ENCODE measurements at regions not wholly inside any gene's neighbourhood (a gene's known extent, or its start where the extent isn't known, plus 50 kb on each side); places are given as distances from the start of the nearest gene placed in this dataset.

GRCh38 chr12:5248999-5249526, 182.8 kb upstream of the NTF3 start:
- TF ChIP-seq RFX5 (IDR thresholded peaks at IDR 0.05; ENCODE audit: low read depth, low read length) (no peak), ZBED1 (IDR thresholded peaks at IDR 0.05; ENCODE audit: borderline replicate concordance) (no peak), EED (IDR thresholded peaks at IDR 0.05; ENCODE audit: low read depth) (no peak), E2F8 (IDR thresholded peaks at IDR 0.05; ENCODE audit: low read depth, partially characterized antibody) (no peak), RELA (IDR thresholded peaks at IDR 0.05; ENCODE audit: borderline replicate concordance, partially characterized antibody) (no peak), SREBF2 (IDR thresholded peaks at IDR 0.05; ENCODE audit: low read length) (no peak)
- FAIRE-seq: no peak

More at GRCh38 chr12:5248999-5249526, 182.8 kb upstream of the NTF3 start:
- ChIA-PET SMC1A (ENCODE audit: uncharacterized antibody, unreplicated experiment) (no interaction called here), POLR2A (no interaction called here), CTCF (no interaction called here), RAD21 (ENCODE audit: unreplicated experiment) (no interaction called here)
- no peak overlapping the region for H3K4me3 ChIP-seq
- DNase-seq (ENCODE audit: low read depth, low spot score): no peak
- H3K4me2 ChIP-seq (ENCODE audit: control insufficient read depth, insufficient read depth): no peak overlapping the region
- no peaks in the 10 kb centered on the region for H3K9me3 ChIP-seq (replicated peaks; ENCODE audit: control insufficient read depth, insufficient read depth, low read length)
- H3K79me2 ChIP-seq (ENCODE audit: control insufficient read depth, insufficient read depth, low read length): no peaks in the 10 kb centered on the region
- H4K20me1 ChIP-seq (ENCODE audit: control insufficient read depth, insufficient read depth): no peaks in the 10 kb centered on the region
- no peaks in the 10 kb centered on the region for H3K4me1 ChIP-seq (ENCODE audit: control insufficient read depth, insufficient read depth, low read length)
- no peak overlapping the region for H2AFZ ChIP-seq (ENCODE audit: control insufficient read depth, low read depth, low read length)
- intact Hi-C loops (cut with micrococcal nuclease; ENCODE audit: unreplicated experiment) (no loop called here), in situ Hi-C loops (cut with MboI) (no loop called here)
- H3K27ac ChIP-seq (ENCODE audit: control insufficient read depth, insufficient read depth): no peak overlapping the region
- 45% methylated on average over 8 of the region's 8 CpGs for WGBS (ENCODE audit: insufficient coverage, insufficient replicate concordance, low lambda C conversion rate, missing lambda C conversion rate)
- H3K36me3 ChIP-seq (ENCODE audit: control insufficient read depth in 2 of 2, insufficient read depth in 2 of 2, low read length in 1 of 2): no peaks in the 10 kb centered on the region
- H3K27me3 ChIP-seq (replicated peaks in 1 of 2; ENCODE audit: control insufficient read depth in 2 of 2, insufficient read depth in 2 of 2, low read length in 1 of 2): no peaks in the 10 kb centered on the region; a peak in 2 of 4 replicates
- H3K9ac ChIP-seq (ENCODE audit: control insufficient read depth, insufficient read depth, low read length): no peak overlapping the region
- no peak for ATAC-seq
- no TSS peak for BruUV-seq (replicated peaks)

Measured in GM12878 (cell line).